ENCODE measurements at regions not wholly inside any gene's neighbourhood (a gene's known extent, or its start where the extent isn't known, plus 50 kb on each side); places are given as distances from the start of the nearest gene placed in this dataset.

DNA sequence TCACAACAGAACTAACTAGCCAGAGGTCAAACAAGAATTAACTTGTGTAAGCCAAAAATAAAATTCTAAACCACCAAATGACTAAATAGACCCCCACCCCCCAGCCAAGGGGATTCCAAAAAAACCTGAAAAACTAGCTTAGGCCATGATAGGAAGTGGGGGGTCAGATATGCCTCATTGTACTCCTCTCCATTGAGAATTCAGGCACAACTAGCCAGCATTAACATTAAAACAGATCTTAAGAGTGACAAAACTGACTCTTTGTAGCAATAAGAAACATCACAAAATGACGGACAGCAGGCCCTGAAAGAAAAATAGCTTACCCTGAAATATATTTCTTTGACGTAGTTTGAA is 103.0 kb upstream of the ETV3 start:
- TF ChIP-seq, protein P1, sequence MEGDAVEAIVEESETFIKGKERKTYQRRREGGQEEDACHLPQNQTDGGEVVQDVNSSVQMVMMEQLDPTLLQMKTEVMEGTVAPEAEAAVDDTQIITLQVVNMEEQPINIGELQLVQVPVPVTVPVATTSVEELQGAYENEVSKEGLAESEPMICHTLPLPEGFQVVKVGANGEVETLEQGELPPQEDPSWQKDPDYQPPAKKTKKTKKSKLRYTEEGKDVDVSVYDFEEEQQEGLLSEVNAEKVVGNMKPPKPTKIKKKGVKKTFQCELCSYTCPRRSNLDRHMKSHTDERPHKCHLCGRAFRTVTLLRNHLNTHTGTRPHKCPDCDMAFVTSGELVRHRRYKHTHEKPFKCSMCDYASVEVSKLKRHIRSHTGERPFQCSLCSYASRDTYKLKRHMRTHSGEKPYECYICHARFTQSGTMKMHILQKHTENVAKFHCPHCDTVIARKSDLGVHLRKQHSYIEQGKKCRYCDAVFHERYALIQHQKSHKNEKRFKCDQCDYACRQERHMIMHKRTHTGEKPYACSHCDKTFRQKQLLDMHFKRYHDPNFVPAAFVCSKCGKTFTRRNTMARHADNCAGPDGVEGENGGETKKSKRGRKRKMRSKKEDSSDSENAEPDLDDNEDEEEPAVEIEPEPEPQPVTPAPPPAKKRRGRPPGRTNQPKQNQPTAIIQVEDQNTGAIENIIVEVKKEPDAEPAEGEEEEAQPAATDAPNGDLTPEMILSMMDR (conservative IDR thresholded peaks at IDR 0.05; ENCODE audit: low read length): no peak
- no peak for TF ChIP-seq EZH2phosphoT487 (IDR thresholded peaks at IDR 0.05; ENCODE audit: borderline replicate concordance)

Data from Loucy (cell line).